OCI-LY3 (cell line): ENCODE measurements at regions not wholly inside any gene's neighbourhood (a gene's known extent, or its start where the extent isn't known, plus 50 kb on each side); places are given as distances from the start of the nearest gene placed in this dataset.

Experiments used
- CTCF ChIP-seq: fragments of 200-600, 300-600 bp; sonication (generic); IDR thresholded peaks from 2 replicates; pipeline ENCODE4 v1.5.1; 2014; ENCODE audit warnings: antibody characterized with exemption, low read length, low read depth
- EZH2phosphoT487 ChIP-seq: fragments of 200-600 bp; shearing (Covaris generic); IDR thresholded peaks from 2 replicates; pipeline ENCODE4 v1.6.1; 2018; ENCODE audit warnings: antibody characterized with exemption, mixed run types, low read depth

GRCh38 chr21:39047046-39047445 lies 136.2 kb downstream of the PSMG1 start:
- no peak for TF ChIP-seq CTCF
- TF ChIP-seq EZH2phosphoT487, result no peak
